Fibroblast of lung (primary cell): ENCODE measurements at regions not wholly inside any gene's neighbourhood (a gene's known extent, or its start where the extent isn't known, plus 50 kb on each side); places are given as distances from the start of the nearest gene placed in this dataset.

Experiments
- DNase-seq, 2 donors: peaks; one replicate each; pipeline versions ENCODE4 v3.0.0 to v3.0.0-alpha.2; 2010; ENCODE audit warnings: low read depth in 2 of 2
- H2AFZ ChIP-seq: 2 replicates; pipeline ENCODE4 v1.5.1; 2012; ENCODE audit warnings: low read length, control low read depth, inconsistent platforms
- H3K27ac ChIP-seq: 2 replicates; pipeline ENCODE4 v1.5.1; 2011; ENCODE audit warnings: low read length, control low read depth; ENCODE audit not compliant: insufficient read depth
- H3K27me3 ChIP-seq: 2 replicates; pipeline ENCODE4 v1.5.1; 2011; ENCODE audit warnings: mild to moderate bottlenecking, low read length; ENCODE audit not compliant: control insufficient read depth, insufficient read depth
- H3K36me3 ChIP-seq: 2 replicates; pipeline ENCODE4 v1.5.1; 2011; ENCODE audit warnings: low read length; ENCODE audit not compliant: control insufficient read depth, insufficient read depth
- H3K4me1 ChIP-seq: 2 replicates; pipeline ENCODE4 v1.5.1; 2011; ENCODE audit warnings: low read length; ENCODE audit not compliant: control insufficient read depth, insufficient read depth; ENCODE audit errors: extremely low read depth
- H3K4me2 ChIP-seq: 2 replicates; pipeline ENCODE4 v1.5.1; 2011; ENCODE audit warnings: low read length, control low read depth; ENCODE audit not compliant: insufficient read depth; ENCODE audit errors: extremely low read depth
- H3K4me3 ChIP-seq, 4 experiments: fragments of 200-600 bp in 1 of 4; sonication (generic) in 1 of 4; replicated peaks in 1 of 4; 2 replicates each; pipeline ENCODE4 v1.5.1; 2011 to 2016; ENCODE audit warnings: low read length in 4 of 4, low read depth in 3 of 4, mild to moderate bottlenecking in 3 of 4, control low read depth in 2 of 4, inconsistent platforms in 1 of 4, mixed read lengths in 1 of 4; ENCODE audit not compliant: insufficient read depth in 1 of 4; ENCODE audit errors: control extremely low read depth in 1 of 4
- H3K79me2 ChIP-seq: 2 replicates; pipeline ENCODE4 v1.5.1; 2012; ENCODE audit warnings: mild to moderate bottlenecking, low read length, inconsistent platforms; ENCODE audit not compliant: control insufficient read depth, insufficient read depth
- H3K9ac ChIP-seq: 2 replicates; pipeline ENCODE4 v1.5.1; 2011; ENCODE audit warnings: mild to moderate bottlenecking, low read length, control low read depth; ENCODE audit not compliant: insufficient read depth
- H3K9me3 ChIP-seq: 2 replicates; pipeline ENCODE4 v1.5.1; 2012; ENCODE audit warnings: low read depth, low read length; ENCODE audit not compliant: control insufficient read depth, insufficient read depth
- H4K20me1 ChIP-seq: 2 replicates; pipeline ENCODE4 v1.5.1; 2011; ENCODE audit warnings: low read length; ENCODE audit not compliant: control insufficient read depth, insufficient read depth; ENCODE audit errors: extremely low read depth
- CTCF ChIP-seq, 2 donors: IDR thresholded peaks in 1 of 2; conservative IDR thresholded peaks in 1 of 2; 1 replicate in 1 of 2; 2 replicates in 1 of 2; pipeline ENCODE4 v1.5.1; 2011 to 2012; ENCODE audit warnings: low read length in 2 of 2, control low read depth in 1 of 2, inconsistent platforms in 1 of 2, low read depth in 1 of 2, mild to moderate bottlenecking in 1 of 2
- EZH2 ChIP-seq: IDR thresholded peaks from 2 replicates; pipeline ENCODE4 v1.5.1; 2012; ENCODE audit warnings: low read length, control low read depth, mild to moderate bottlenecking; ENCODE audit errors: missing control alignments

GRCh38 chr2:160679686-160680085 lies 186.1 kb upstream of the RBMS1 start:
- no peak overlapping the region for H3K27ac ChIP-seq
- TF ChIP-seq EZH2: no peak
- TF ChIP-seq CTCF (conservative IDR thresholded peaks at IDR 0.05 in 1 of 2, IDR thresholded peaks at IDR 0.05 in 1 of 2; ENCODE audit: low read depth in 1 of 2, low read length in 2 of 2): no peak
- DNase-seq: peak in 1 of 2 donors; percentile 33
- H3K79me2 ChIP-seq: no peaks in the 10 kb centered on the region
- H3K27me3 ChIP-seq: no peaks in the 10 kb centered on the region
- no peaks in the 10 kb centered on the region for H4K20me1 ChIP-seq
- H3K4me1 ChIP-seq: no peaks in the 10 kb centered on the region
- H3K4me3 ChIP-seq: no peak overlapping the region
- H3K9ac ChIP-seq: no peak overlapping the region
- no peak overlapping the region for H2AFZ ChIP-seq
- no peaks in the 10 kb centered on the region for H3K9me3 ChIP-seq
- H3K36me3 ChIP-seq: no peaks in the 10 kb centered on the region
- no peak overlapping the region for H3K4me2 ChIP-seq

GRCh38 chr2:160680294-160680693 lies 186.7 kb upstream of the RBMS1 start:
- H3K4me3 ChIP-seq: no peak overlapping the region
- TF ChIP-seq EZH2 (no peak), CTCF (conservative IDR thresholded peaks at IDR 0.05 in 1 of 2, IDR thresholded peaks at IDR 0.05 in 1 of 2; ENCODE audit: low read depth in 1 of 2, low read length in 2 of 2) (no peak)
- H3K27me3 ChIP-seq: no peaks in the 10 kb centered on the region
- H2AFZ ChIP-seq: no peak overlapping the region
- H3K4me2 ChIP-seq: no peak overlapping the region
- no peaks in the 10 kb centered on the region for H3K4me1 ChIP-seq
- no peaks in the 10 kb centered on the region for H3K79me2 ChIP-seq
- no peaks in the 10 kb centered on the region for H4K20me1 ChIP-seq
- no peaks in the 10 kb centered on the region for H3K36me3 ChIP-seq
- no peak overlapping the region for H3K27ac ChIP-seq
- H3K9ac ChIP-seq: no peak overlapping the region
- DNase-seq: peak in 1 of 2 donors; percentile 52
- H3K9me3 ChIP-seq: no peaks in the 10 kb centered on the region

- no peak overlapping the region for H2AFZ ChIP-seq
- H3K4me1 ChIP-seq: no peaks in the 10 kb centered on the region
- no peaks in the 10 kb centered on the region for H3K27me3 ChIP-seq
- no peaks in the 10 kb centered on the region for H4K20me1 ChIP-seq
- no peaks in the 10 kb centered on the region for H3K36me3 ChIP-seq
- no peak overlapping the region for H3K4me3 ChIP-seq
- TF ChIP-seq CTCF (conservative IDR thresholded peaks at IDR 0.05 in 1 of 2, IDR thresholded peaks at IDR 0.05 in 1 of 2; ENCODE audit: low read depth in 1 of 2, low read length in 2 of 2) (no peak), EZH2 (no peak)
- no peak overlapping the region for H3K4me2 ChIP-seq
- H3K9me3 ChIP-seq: no peaks in the 10 kb centered on the region
- H3K9ac ChIP-seq: no peak overlapping the region
- no peak for DNase-seq
- no peak overlapping the region for H3K27ac ChIP-seq
- H3K79me2 ChIP-seq: no peaks in the 10 kb centered on the region
Measured at GRCh38 chr2:160680974-160681373, 187.4 kb upstream of the RBMS1 start.
